Psoas muscle (tissue), 7 donors: ENCODE measurements at regions not wholly inside any gene's neighbourhood (a gene's known extent, or its start where the extent isn't known, plus 50 kb on each side); places are given as distances from the start of the nearest gene placed in this dataset.
A peak's percentile ranks its signal among the peaks of the same experiment; 100 is the strongest.

Experiments used
- ATAC-seq, 4 donors: fragments of 200-7000 bp; cut with Tn5 transposase; one replicate each; pipeline ENCODE4 v1.9.1; 2020; ENCODE audit warnings: moderate library complexity in 3 of 4, mild to moderate bottlenecking in 2 of 4
- DNase-seq, 2 donors: peaks; one replicate each; pipeline ENCODE4 v3.0.0-alpha.2; 2020
- H3K27ac ChIP-seq: fragments of 200-600 bp; one replicate; pipeline ENCODE4 v1.8.0; 2022
- H3K27me3 ChIP-seq, 3 donors: fragments of 200-600 bp in 1 of 3; one replicate each; pipeline versions ENCODE4 v1.6.1 to v1.8.0; 2013 to 2022; ENCODE audit warnings: low read length in 2 of 3, mild to moderate bottlenecking in 2 of 3, moderate library complexity in 1 of 3; ENCODE audit not compliant: insufficient read depth in 3 of 3
- H3K36me3 ChIP-seq, 2 donors: fragments of 200-600 bp in 1 of 2; one replicate each; pipeline versions ENCODE4 v1.6.1 to v1.8.0; 2013 to 2022; ENCODE audit warnings: low read depth in 1 of 2, mild to moderate bottlenecking in 1 of 2, moderate library complexity in 1 of 2; ENCODE audit not compliant: insufficient read depth in 1 of 2
- H3K4me1 ChIP-seq: fragments of 200-600 bp; one replicate; pipeline ENCODE4 v1.8.0; 2022
- H3K4me3 ChIP-seq: fragments of 200-600 bp; one replicate; pipeline ENCODE4 v1.8.0; 2022; ENCODE audit warnings: mild to moderate bottlenecking
- H3K9me3 ChIP-seq: fragments of 200-600 bp; one replicate; pipeline ENCODE4 v1.8.0; 2022
- CTCF ChIP-seq: fragments of 200-600 bp; IDR thresholded peaks from one replicate; pipeline ENCODE4 v1.8.0; 2022; ENCODE audit warnings: antibody characterized with exemption
- WGBS, 3 donors: extraction: QIAGEN DNeasy Blood & Tissue Kit; methylation state at CpG; one replicate each; pipeline versions ENCODE4 v1.1.6 to v1.1.7; 2013; 5-methylcytosine and 5-hydroxymethylcytosine counted together
- intact Hi-C, 2 donors: fragments of 100-400 bp; cut with DNase I; formaldehyde crosslinking; loops; one replicate each; pipeline versions ENCODE4 v1.11.0 to v1.14.2; 2022
- donor health status: healthy with polysubstance abuse.
- donor health status: DM: no; HTN: no; CAD: no; lungs with moderate emphysema.
- donor health status: Bipolar disorder and iron deficiency.
- donor health status: healthy.
- donor health status: DM: yes; HTN: yes; CAD: no.
- donor health status: DM: no; HTN: no; CAD: no.
- donor health status: DM: yes; HTN: yes; CAD: no.

- intact Hi-C loops: no loop called here
- Histone ChIP-seq H3K4me3 (no peak overlapping the region), H3K9me3 (peaks cover 8% of the 10 kb centered on the region), H3K27me3 (no peaks in the 10 kb centered on the region), H3K36me3 (no peaks in the 10 kb centered on the region), H3K4me1 (no peaks in the 10 kb centered on the region), H3K27ac (no peak overlapping the region)
- DNase-seq (no peak), ATAC-seq (no peak)
- 78 to 88% (median 87%) methylated on average over 3 of the region's 3 CpGs for WGBS, 3 donors
- TF ChIP-seq CTCF: no peak
Observed at GRCh38 chr13:74259641-74260040, 125.4 kb upstream of the KLF12 start.

- intact Hi-C loops: no loop called here
- Histone ChIP-seq H3K27ac (no peak overlapping the region), H3K36me3 (no peaks in the 10 kb centered on the region), H3K4me3 (no peak overlapping the region), H3K27me3 (no peaks in the 10 kb centered on the region), H3K9me3 (peaks cover 3% of the 10 kb centered on the region), H3K4me1 (no peaks in the 10 kb centered on the region)
- ATAC-seq: no peak
- no peak for DNase-seq
- WGBS, 3 donors: 39 to 69% (median 51%) methylated on average over 4 of the region's 4 CpGs
- no peak for TF ChIP-seq CTCF
Observed at GRCh38 chr13:74258961-74259360, 124.8 kb upstream of the KLF12 start.

- TF ChIP-seq CTCF: no peak
- Histone ChIP-seq H3K4me1 (peaks cover 3% of the 10 kb centered on the region), H3K36me3 (no peaks in the 10 kb centered on the region), H3K27ac (no peak overlapping the region), H3K27me3 (no peaks in the 10 kb centered on the region), H3K4me3 (no peak overlapping the region), H3K9me3 (no peaks in the 10 kb centered on the region)
- ATAC-seq (no peak), DNase-seq (no peak)
- 80 to 89% (median 81%) methylated on average over 4 of the region's 4 CpGs for WGBS, 3 donors
- intact Hi-C loops: no loop called here
Observed at GRCh38 chr13:74256969-74257368, 122.8 kb upstream of the KLF12 start.

- H3K4me3 ChIP-seq: no peak overlapping the region
- H3K36me3 ChIP-seq: no peaks in the 10 kb centered on the region
- no peak for DNase-seq
- no peak for ATAC-seq
- peaks cover 10% of the 10 kb centered on the region for H3K4me1 ChIP-seq
- no peaks in the 10 kb centered on the region for H3K9me3 ChIP-seq
- intact Hi-C loops: no loop called here
- H3K27ac ChIP-seq: no peak overlapping the region
- no peaks in the 10 kb centered on the region for H3K27me3 ChIP-seq
- TF ChIP-seq CTCF: no peak
- WGBS, 3 donors: 43 to 57% (median 52%) methylated on average over 1 of the region's 1 CpG
Observed at GRCh38 chr13:74253161-74253560, 119.0 kb upstream of the KLF12 start.

- Histone ChIP-seq H3K4me3 (no peak overlapping the region), H3K9me3 (no peaks in the 10 kb centered on the region), H3K27me3 (no peaks in the 10 kb centered on the region), H3K27ac (no peak overlapping the region), H3K36me3 (no peaks in the 10 kb centered on the region), H3K4me1 (peaks cover 10% of the 10 kb centered on the region)
- DNase-seq (peak in 1 of 2 donors; percentile 66), ATAC-seq (peak; percentile 58 to 98 (median 90))
- TF ChIP-seq CTCF: no peak
- WGBS, 3 donors: 57 to 71% (median 57%) methylated on average over 5 of the region's 5 CpGs
- intact Hi-C loops: no loop called here
Observed at GRCh38 chr13:74251778-74252519, 117.7 kb upstream of the KLF12 start.
